ENCODE measurements at regions not wholly inside any gene's neighbourhood (a gene's known extent, or its start where the extent isn't known, plus 50 kb on each side); places are given as distances from the start of the nearest gene placed in this dataset.

GRCh38 chr1:177798614-177799013 is 171.2 kb downstream of the SEC16B start:
- DNase-seq (ENCODE audit: extremely low read depth in 1 of 11, low read depth in 9 of 11, low spot score in 4 of 11), result no peak

GRCh38 chr1:177796561-177796960 is 173.3 kb downstream of the SEC16B start:
- no peak for DNase-seq (ENCODE audit: extremely low read depth in 1 of 11, low read depth in 9 of 11, low spot score in 4 of 11)

GRCh38 chr1:177794376-177794991 is 175.4 kb downstream of the SEC16B start:
- peak in 1 of 11 donors; percentile 37 for DNase-seq (ENCODE audit: extremely low read depth in 1 of 11, low read depth in 9 of 11, low spot score in 4 of 11)

- no peak for DNase-seq (ENCODE audit: extremely low read depth in 1 of 11, low read depth in 9 of 11, low spot score in 4 of 11)
Observed at GRCh38 chr1:177793900-177794299, 176.0 kb downstream of the SEC16B start.

GRCh38 chr1:177790566-177790965 is 179.3 kb downstream of the SEC16B start:
- no peak for DNase-seq (ENCODE audit: extremely low read depth in 1 of 11, low read depth in 9 of 11, low spot score in 4 of 11)

- DNase-seq (ENCODE audit: extremely low read depth in 1 of 11, low read depth in 9 of 11, low spot score in 4 of 11), result no peak
Observed at GRCh38 chr1:177789956-177790355, 179.9 kb downstream of the SEC16B start.

- no peak for DNase-seq (ENCODE audit: extremely low read depth in 1 of 11, low read depth in 9 of 11, low spot score in 4 of 11)
Observed at GRCh38 chr1:177786176-177786745, 183.6 kb downstream of the SEC16B start.

GRCh38 chr1:177784936-177785335 is 184.9 kb downstream of the SEC16B start:
- no peak for DNase-seq (ENCODE audit: extremely low read depth in 1 of 11, low read depth in 9 of 11, low spot score in 4 of 11)

GRCh38 chr1:177784409-177784808 is 185.4 kb downstream of the SEC16B start:
- no peak for DNase-seq (ENCODE audit: extremely low read depth in 1 of 11, low read depth in 9 of 11, low spot score in 4 of 11)

GRCh38 chr1:177783051-177783450 is 186.8 kb downstream of the SEC16B start:
- no peak for DNase-seq (ENCODE audit: extremely low read depth in 1 of 11, low read depth in 9 of 11, low spot score in 4 of 11)

GRCh38 chr1:177780096-177780700 is 189.7 kb downstream of the SEC16B start:
- DNase-seq (ENCODE audit: extremely low read depth in 1 of 11, low read depth in 9 of 11, low spot score in 4 of 11), result peak in 10 of 11 donors; percentile 21 to 56 (median 33)

- no peak for DNase-seq (ENCODE audit: extremely low read depth in 1 of 11, low read depth in 9 of 11, low spot score in 4 of 11)
Observed at GRCh38 chr1:177779166-177779965, 190.5 kb downstream of the SEC16B start.

- DNase-seq (ENCODE audit: extremely low read depth in 1 of 11, low read depth in 9 of 11, low spot score in 4 of 11), result no peak
Observed at GRCh38 chr1:177775924-177776323, 193.9 kb downstream of the SEC16B start.

GRCh38 chr1:177772386-177772960 is 197.4 kb downstream of the SEC16B start:
- no peak for DNase-seq (ENCODE audit: extremely low read depth in 1 of 11, low read depth in 9 of 11, low spot score in 4 of 11)

GRCh38 chr1:177771688-177772087 is 198.2 kb downstream of the SEC16B start:
- DNase-seq (ENCODE audit: extremely low read depth in 1 of 11, low read depth in 9 of 11, low spot score in 4 of 11), result no peak

GRCh38 chr1:177770096-177770495 is 199.8 kb downstream of the SEC16B start:
- no peak for DNase-seq (ENCODE audit: extremely low read depth in 1 of 11, low read depth in 9 of 11, low spot score in 4 of 11)

- DNase-seq (ENCODE audit: extremely low read depth in 1 of 11, low read depth in 9 of 11, low spot score in 4 of 11), result no peak
Observed at GRCh38 chr1:177755851-177756560, 213.9 kb downstream of the SEC16B start.

- no peak for DNase-seq (ENCODE audit: extremely low read depth in 1 of 11, low read depth in 9 of 11, low spot score in 4 of 11)
Observed at GRCh38 chr1:177754603-177755002, 215.3 kb downstream of the SEC16B start.

GRCh38 chr1:177753655-177754054 is 216.2 kb downstream of the SEC16B start:
- DNase-seq (ENCODE audit: extremely low read depth in 1 of 11, low read depth in 9 of 11, low spot score in 4 of 11), result no peak

Measured in renal cortex interstitium (tissue), 11 donors.